ENCODE measurements at regions not wholly inside any gene's neighbourhood (a gene's known extent, or its start where the extent isn't known, plus 50 kb on each side); places are given as distances from the start of the nearest gene placed in this dataset.
"Not testable (repeated sequence)": the region's sequence is repeated elsewhere in the genome, so short reads cannot be mapped to it uniquely, and the experiment has no call there.

DNA sequence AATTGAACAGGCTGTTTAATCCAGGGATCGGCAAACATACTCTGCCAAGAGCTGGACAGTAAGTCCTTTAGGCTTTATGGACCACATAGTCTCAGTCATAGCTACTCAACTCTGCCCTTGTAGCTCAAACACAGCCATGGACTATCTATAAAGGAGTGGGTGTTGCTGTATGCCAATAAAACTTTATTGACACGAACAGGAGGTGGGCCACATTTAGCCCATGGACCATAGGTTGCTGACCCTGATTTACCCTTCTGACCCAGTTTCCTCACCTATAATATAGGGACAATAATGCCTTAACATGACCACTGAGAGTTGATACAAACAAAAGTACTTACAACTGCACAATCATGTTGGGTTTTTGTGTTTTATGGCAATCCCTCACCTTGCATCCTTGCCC is 257.0 kb upstream of the SDK2 start:
- DNase-seq = no peak

DNA sequence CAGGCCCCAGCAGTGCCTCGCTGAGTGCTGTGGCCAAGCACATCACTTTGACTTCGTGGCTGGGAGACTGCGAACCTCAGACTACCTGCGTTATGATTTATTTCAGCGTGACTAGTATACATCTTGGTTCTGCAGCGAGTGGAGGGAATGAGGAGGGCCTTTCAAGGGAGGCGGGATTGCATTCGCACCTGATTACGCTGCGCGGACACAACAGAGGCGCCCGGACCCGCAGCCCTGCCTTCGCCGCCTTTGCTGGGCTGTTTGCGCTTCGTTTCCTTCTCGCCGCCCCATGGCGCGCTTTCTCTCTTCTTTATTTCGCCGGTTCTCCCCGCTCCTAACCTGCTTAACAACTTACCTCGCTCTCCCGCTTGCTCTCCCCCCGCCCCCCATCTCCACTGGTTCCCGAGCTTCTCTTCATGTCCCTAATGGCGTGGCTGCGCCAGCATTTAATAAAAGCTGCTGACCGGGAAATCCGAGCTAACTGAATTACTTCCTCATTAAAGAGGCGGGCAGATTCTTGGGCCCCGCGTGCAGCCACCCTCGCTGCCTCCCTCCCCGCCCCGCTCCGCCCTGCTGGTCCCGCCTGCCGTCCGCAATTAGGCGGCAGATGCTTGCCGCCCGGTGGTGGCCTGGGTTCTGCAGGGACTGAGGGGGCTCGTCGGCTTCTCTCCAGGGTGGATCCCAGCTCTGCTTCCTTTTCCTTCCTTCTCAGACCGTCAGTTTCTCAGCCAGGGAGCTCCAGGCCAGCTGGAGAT is 257.6 kb upstream of the SDK2 start:
- peak; percentile 11 for DNase-seq

DNA sequence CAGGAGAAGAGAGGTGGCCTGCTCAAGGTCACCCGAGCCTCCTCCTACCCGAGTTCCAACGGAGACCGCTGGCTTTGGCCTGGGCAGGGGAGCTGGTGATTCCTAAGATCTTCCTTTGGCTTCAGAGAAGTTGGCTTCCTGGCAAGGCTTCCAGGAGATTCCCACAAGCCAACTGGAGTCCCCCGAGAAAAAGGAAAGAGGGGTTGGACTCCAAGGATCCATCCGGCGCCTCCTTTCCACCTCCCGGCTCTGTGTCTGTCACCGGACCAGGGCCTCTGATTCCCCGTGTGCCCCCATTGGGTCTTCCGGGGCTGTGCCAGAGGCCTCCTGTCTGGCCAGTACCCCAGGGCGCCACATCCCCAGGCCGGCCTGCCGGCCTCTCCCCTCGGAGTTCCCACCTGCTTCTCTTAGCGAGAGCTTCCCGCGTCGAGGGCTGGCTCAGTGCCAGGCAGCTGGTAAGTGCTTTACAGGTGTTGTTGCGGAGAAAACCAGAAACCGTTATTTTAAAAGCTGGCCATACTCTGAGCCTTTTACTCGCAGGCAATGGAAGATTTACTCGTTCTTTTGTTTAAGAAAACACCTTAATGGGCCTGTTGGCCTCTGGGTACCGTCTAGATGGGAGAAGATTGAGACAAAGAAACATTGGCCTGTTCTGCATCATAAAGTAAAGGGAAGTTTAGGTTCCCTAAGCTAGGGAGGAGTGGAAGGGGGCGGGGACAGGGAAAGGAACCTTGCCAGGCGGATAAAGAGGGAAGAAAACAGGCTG is 258.4 kb upstream of the SDK2 start:
- DNase-seq = no peak

DNA sequence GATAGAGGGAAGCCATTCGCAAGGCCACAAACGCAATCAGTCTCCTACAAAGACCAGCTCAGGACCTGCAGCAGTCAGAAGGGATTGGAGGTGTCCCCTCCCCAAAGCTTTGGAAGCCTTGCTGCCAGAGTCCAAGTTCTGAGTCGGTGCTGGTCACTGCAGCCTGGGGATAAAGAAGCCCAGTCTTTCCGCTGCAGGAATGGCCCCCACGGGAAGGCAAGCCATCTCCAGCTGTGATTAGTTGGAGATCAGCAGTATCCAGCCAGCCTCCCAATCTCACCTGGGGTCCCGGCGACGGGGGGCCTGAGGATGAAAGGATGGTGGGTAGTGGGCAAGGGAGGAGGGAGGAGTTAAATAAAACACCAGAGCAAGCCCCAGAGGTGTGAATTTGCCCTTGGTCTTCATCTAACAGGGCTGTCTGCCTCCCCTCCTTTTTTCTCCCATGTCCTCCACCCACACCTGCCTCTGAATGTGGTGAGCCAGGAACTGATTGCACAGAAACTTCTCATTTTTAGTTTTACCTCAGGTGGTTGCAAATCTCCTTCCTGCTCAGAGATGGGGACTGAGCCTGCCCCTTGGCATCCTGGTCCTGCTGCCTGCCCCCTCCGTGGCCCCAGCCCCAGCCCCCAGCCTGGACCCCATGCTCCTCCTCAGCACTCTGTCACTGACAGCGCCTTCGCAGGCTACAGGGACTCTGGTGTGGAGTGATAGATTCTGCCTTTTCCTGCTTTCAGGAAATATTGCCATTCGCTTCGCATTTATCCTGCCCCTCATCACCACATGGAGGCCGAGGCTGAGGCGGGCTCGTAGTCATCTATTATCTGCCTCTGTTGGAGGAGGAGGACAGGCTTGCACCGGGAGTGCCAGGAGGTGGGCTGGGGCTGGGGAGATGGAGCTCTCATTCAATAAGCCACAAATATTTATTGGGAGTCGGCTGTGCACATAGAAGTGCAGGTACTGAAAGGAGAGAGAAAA is 262.9 kb upstream of the SDK2 start:
- DNase-seq = no peak

DNA sequence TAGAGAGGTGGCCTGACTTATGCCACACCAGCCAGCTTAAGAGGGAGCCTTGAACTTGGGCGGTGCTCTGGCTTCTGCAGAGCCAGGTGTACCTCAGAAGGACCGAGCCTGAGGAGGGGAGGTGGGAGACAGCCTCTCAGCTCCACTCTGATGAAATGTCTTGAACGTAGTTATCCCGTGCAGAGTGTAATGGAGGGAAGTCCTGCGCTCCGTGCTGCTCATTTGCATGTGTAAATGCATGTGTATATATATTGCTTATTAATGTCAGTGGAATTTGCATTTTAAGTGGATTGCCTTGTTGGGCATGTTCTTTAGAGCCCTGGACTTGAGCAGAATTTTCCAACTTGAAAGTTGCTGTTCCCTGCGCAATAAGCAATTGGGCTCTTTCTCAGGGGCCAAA is 264.9 kb upstream of the SDK2 start:
- DNase-seq = no peak

DNA sequence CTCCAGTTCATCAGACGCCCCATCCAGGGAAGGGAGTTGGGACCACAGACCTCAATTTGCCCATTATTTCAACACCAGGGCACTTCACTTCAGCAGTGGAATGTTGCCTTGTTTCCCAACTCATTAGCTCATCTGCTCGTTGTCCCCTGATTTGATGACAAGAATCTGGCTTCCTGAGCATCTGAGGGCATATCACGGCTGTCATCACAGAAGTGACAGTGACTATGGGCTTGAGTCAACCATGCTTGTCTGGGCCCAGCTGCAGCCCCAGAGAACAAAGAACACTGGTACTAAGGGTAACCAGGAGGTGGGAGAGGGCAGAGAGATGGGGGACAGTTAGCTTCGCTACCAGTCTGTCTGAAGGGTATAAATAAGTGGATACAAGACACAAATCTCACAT is 266.0 kb upstream of the SDK2 start:
- no peak for DNase-seq

DNA sequence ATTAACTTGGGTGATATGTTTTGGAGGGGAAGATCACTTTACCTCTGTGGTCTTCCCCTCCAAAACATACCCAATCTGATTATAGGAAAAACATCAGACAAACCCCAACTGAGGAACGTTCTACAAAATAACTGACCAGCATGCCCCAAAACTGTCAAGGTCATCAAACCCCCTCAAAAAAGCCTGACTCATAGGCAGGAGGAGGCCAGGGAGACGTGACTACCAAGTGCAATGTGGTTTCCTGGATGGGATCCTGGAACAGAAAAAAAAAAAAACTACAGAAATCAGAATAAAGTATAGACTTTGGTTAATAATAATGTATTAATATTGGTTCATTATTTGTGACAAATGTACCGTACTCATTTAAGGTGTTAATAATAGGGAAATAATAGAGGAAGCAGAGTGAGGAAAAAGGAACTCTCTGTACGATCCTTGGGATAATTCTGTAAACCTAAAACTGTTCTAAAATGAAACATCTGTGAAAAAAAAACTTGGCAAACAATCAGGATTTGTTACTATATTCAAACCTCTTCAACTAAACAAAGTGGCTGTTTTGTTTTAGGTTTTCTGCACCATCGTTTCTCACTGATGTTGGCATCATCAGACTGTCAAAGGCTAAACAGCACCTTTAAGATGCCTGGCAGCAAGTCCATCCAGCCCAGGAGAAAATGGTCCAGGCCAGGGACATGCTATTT is 266.7 kb upstream of the SDK2 start:
- DNase-seq = no peak

DNA sequence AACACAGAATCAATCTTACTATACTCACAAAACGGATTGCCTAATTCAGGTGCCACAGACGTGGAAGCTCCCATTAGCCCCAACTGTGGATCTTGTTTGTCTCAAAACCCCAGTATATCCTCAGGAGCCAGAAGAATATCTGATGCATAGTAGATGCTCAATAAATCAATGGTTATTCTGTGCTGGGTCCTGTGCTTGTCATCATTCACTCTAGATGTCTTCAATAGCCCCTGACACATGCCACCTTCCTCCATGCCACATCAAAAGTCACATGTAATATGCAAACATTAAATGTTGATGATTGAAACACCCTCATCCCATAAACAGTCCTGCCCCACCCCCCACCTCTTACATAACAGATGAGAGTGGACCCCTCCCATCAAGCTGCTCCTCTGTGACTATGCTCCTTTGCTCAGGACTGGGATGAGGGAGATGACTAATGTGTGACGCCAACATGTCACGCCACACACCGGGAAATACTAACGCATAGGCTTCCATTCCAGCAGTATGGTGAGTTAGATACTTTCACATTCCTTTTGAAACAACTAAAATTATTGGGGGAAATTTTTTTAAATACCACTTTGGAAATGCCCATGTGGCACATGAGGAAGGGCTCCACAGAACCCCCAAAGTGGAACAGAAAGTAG is 267.6 kb upstream of the SDK2 start:
- DNase-seq = no peak

DNA sequence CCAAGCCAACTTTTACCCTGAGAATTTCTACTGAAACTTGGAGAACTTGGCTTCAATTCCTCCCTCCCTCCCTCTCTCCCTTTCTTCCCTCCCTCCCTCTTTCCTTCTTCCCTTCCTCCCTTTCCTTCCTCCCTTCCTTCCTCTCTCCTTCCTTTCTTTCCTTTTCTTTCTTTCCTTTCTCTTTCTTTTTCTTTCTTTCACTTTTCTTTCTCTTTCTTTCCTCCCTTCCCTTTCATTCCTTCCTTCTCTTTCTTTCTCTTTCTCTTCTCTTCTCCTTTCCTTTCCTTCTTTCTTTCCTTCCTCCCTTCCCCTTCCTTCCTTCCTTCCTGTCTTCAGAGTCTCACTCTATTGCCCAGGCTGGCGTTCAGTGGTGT is 268.1 kb upstream of the SDK2 start:
- DNase-seq = no peak

DNA sequence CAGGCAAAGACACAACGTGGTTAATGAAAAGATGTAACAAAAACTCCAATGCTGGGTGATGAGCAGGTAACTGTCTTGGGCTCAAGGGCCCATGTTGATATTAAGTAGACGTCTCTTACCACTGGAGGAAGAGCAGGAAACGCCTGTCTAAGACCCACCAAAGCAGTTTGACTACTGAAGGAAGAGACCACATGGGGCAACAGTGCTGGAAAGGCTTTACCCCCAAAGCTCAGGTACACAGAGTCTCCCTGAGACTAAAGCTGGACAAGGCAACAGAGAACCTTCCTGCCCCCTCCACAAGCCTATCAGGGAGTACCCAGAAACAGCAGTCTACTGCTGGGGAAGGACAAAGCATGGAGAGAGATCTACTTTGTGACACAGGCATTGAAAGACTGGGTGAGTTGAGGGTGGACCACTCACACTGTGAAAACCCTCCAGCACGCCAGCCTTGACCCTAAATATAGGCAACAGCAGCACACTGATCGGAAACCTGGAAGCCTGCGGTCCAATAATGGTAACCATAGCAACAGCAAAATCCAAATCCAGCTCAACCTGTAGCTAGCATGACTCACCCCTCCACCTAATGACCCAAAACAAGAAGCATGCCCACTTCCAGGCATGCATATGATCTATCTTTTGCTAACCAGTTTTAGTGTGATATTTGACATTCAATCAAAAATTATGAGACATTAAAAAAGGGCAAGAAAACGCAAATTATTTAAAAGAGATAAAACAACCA is 270.5 kb upstream of the SDK2 start:
- no peak for DNase-seq

DNA sequence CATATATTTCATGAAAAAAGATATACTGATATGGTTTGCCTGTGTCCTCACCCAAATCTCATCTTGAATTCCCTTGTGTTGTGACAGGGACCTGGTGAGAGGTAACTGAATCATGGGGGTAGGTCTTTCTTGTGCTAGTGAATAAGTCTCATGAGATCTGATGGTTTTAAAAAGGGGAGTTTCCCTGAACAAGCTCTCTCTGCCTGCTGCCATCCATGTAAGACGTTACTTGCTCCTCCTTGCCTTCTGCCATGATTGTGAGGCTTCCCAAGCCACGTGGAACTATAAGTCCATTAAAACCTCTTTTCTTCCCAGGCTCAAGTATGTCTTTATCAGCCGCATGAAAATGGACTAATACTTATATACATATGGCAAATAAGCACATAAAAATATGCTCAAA is 274.8 kb upstream of the SDK2 start:
- DNase-seq = not testable (repeated sequence)

DNA sequence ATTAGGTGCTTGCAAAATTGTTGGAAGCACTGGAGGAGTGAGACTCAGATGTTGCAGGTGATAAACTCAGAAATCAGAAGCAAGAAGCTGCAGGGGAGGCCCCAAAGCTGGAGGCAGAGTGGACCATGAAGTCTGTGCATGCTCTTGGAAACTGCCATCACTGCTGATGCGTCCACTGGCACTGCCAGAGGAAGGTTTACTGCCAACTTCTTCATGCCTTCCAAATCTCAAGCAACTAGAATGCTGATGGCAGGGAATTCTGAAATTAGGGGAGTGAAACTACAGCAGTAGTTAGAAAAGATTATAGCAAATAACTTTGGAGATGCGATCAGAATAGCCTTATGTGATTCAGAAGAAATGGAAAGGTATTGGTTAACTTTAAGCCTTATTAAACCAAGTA is 277.1 kb upstream of the SDK2 start:
- no peak for DNase-seq

DNA sequence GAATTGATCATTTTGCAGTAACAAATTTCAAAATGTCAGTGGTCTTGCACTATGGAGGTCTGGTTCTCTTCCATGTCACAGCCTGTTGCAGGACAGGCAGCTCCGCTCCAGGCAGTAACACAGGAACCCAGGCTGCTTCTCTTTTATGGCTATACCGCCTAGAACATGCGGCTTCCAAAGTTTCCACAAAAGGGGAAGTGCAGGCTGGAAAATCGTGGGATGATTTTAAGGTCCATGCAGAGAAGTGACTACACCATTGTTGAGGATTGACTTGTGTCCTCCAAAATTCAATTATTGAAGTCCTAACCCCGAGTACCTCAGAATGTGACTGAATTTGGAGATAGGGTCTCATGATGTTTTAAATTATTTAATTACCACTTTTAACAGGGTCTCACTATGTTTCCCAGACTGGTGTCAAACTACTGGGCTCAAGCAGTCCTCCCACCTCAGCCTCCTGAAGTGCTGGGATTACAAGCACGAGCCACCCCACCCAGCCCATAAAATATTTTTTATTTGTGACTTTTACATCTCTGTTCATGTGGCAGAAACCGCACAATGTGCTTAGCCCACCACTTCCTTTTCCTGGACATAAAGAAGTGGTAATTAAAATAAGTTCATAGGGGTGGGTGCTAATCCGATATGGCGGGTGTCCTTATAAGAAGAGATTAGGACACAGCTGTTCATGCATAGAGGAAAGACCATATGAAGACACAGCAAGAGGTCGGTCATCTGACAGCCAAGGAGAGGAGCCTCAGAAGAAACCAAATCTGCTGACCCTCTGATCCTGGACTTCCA is 279.2 kb upstream of the RPL38 start:
- DNase-seq = no peak

DNA sequence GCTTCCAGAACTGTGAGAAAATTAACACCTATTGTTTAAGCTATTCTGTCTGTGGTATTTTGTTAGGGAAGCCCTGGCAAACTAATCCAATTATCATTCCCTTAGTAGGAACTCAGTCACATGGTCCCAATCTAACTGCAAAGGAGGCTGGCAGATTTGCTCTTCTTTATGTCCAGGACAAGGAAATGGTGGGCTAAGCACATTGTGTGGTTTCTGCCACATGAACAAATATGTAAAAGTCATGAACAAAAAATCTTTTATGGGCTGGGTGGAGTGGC is 278.6 kb upstream of the RPL38 start:
- DNase-seq = no peak

DNA sequence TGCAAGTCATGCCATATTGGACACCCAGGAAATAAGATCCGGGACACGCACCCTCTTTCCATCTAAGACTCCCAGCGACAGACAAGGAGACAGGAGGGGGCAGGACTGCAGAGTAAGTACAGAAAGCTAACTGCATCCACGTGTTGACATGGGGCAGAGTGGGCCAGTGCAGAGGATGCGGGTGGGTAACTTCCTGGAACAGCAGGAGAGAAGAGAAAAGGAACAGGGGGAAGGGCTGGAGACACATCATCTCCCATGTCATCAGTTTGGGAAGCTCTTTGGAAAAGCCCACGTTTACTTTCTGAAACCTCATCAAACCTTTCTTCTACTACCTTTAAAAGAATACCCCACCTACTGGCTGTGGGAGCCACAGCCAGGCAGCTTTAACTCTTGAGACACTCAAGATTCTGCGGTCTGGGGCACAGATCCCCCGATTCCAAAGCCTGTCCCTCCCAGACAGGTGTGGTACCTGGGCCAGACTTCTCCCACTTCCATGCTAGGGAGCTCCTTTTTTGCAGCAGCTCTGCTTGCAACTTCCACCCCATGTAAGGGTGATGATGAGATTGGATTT is 273.5 kb upstream of the RPL38 start:
- no peak for DNase-seq

DNA sequence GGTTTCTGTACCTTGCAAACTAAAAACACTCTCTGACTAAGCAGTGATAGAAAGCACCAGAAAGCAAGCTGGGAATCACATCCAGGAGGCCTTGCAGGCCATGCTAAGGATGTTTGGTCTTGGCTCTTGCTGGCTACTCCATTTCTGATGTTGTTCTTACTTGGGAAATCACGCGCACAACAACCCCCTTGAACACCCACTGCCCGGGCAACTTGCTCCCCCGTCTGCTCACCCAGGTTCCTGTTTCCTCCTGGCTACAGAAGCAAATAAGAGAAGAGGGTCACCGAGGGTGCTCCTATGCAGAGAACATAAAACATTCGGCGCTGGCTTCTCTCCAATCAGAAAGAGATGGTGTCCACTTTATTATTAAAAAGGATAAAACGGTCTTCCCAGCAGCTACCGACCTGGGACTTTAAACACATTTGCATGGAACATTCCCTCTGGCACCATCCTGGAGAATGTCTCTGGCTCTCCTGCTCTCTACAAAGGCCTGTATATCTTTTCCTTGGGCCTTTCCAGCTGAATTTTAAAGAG is 271.2 kb upstream of the RPL38 start:
- DNase-seq = no peak

DNA sequence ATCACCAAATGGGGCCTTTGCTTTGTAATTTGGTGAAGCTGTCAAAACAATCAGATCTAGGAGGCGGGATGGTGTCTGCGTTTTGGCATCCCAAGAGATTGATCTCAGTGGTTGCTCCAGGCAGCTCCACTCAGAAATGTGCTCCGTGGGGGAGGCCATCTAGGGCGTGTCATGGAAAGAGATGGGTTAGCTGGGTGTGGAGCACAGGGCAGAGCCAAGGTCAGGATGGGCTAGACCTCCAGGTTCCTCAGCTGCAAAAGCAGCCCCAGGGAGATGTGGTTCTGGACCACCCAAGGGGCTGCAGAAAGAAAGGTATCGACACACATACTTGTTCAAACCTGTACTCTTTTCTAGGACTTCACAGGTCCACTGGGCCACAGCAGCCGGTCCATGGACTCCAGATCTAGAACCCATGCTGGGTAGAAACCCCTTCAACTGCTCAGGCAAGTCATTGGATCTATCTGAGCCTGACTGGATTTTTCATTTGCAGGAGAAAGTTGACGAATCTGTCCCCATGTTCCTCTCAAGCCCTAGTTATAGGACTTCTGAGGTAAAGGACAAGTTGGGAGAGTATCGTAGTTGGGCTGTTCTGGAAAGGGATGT is 270.2 kb upstream of the RPL38 start:
- DNase-seq = no peak

DNA sequence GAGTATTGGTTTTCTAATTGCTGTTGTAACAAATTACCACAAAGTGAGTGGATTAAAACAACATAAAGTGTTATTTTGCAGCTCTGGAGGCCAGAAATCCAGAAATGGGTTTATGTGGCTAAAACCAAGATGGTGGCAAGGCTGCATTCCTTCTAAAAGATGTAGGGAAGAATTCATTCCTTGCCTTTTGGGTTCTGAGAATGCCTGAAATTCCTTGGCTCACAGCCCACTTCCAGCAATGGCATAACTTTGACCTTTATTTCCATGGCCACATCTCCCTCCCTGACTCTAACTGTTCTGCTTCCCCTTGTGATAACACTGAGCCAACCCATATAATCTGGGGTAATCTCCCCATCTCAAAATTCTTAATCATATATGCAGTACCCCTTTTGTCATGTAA is 269.6 kb upstream of the RPL38 start:
- DNase-seq = no peak

DNA sequence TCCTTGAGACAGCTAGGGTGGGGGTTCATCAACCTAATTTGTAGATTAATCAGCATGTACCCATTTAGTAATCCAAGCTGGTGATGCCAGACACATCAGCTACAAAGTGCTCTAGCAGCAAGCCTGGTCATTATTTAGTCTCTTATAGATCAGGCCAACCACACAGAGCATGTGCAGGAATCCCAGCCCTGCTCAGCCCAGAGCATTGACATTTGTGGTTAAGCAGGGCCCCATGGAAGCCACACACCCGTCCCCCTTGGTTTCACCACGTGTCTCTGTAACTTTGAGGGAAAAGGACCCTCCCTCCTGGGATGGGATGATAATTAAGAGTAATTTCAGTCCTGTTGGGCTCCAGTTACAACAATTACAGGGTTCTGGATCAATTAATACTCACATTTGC is 268.8 kb upstream of the RPL38 start:
- no peak for DNase-seq
